OCI-LY7 (cell line): ENCODE measurements at regions not wholly inside any gene's neighbourhood (a gene's known extent, or its start where the extent isn't known, plus 50 kb on each side); places are given as distances from the start of the nearest gene placed in this dataset.

Experiments used
- BruUV-seq: library from RNA; stranded (reverse); fragments of 400-500 nt; replicated peaks from 2 replicates; lab custom pipeline; 2021; lab: Mats Ljungman, UMichigan
- CTCF ChIA-PET: fragments of 300-600 bp; sonication (Branson Sonifier 250); formaldehyde crosslinking; loops from one replicate; lab custom pipeline; 2022; ENCODE audit warnings: antibody characterized with exemption; ENCODE audit not compliant: unreplicated experiment; lab: Charles Lee
- POLR2A ChIA-PET: fragments of 300-600 bp; sonication (Branson Sonifier 250); formaldehyde crosslinking; loops from one replicate; lab custom pipeline; 2022; ENCODE audit warnings: antibody characterized with exemption; lab: Charles Lee
- DNase-seq: peaks from one replicate; pipeline ENCODE4 v3.0.0-alpha.2; 2015; ENCODE audit warnings: low spot score
- H2AFZ ChIP-seq: fragments of 200-600 bp; sonication (generic), shearing (Covaris generic); 2 replicates; pipeline ENCODE4 v1.6.1; 2014; ENCODE audit warnings: mild to moderate bottlenecking, antibody characterized with exemption, low read length, moderate library complexity
- H3K27ac ChIP-seq: fragments of 200-600 bp; sonication (generic); 2 replicates; pipeline ENCODE4 v1.5.1; 2014; ENCODE audit warnings: mixed run types, low read depth, mild to moderate bottlenecking, moderate library complexity, low read length, inconsistent platforms; ENCODE audit not compliant: poor library complexity, severe bottlenecking
- H3K36me3 ChIP-seq: fragments of 200-600 bp; sonication (generic); 2 replicates; pipeline ENCODE4 v1.6.1; 2014; ENCODE audit warnings: mild to moderate bottlenecking, antibody characterized with exemption, low read length, moderate library complexity, mixed read lengths; ENCODE audit not compliant: insufficient read depth
- H3K4me1 ChIP-seq: fragments of 200-600 bp; sonication (generic); 2 replicates; pipeline ENCODE4 v1.5.1; 2014; ENCODE audit warnings: mild to moderate bottlenecking, low read length; ENCODE audit not compliant: insufficient read depth, poor library complexity, severe bottlenecking
- H3K4me2 ChIP-seq: fragments of 200-600 bp; sonication (generic); 2 replicates; pipeline ENCODE4 v1.6.1; 2014; ENCODE audit warnings: mild to moderate bottlenecking, low read length
- H3K4me3 ChIP-seq: fragments of 200-600 bp; sonication (generic); 2 replicates; pipeline ENCODE4 v1.5.1; 2014; ENCODE audit warnings: mild to moderate bottlenecking, low read depth, low read length; ENCODE audit not compliant: poor library complexity, severe bottlenecking
- H3K79me2 ChIP-seq: fragments of 200-600 bp; sonication (generic); 2 replicates; pipeline ENCODE4 v1.6.1; 2016; ENCODE audit warnings: low read depth, mild to moderate bottlenecking, low read length, moderate library complexity, mixed read lengths; ENCODE audit not compliant: insufficient read depth
- H3K9me2 ChIP-seq: fragments of 200-600 bp; sonication (generic); 2 replicates; pipeline ENCODE4 v1.6.1; 2016; ENCODE audit warnings: mild to moderate bottlenecking, low read length, mixed read lengths; ENCODE audit not compliant: insufficient read depth
- H3K9me3 ChIP-seq: fragments of 200-600 bp; sonication (generic); 2 replicates; pipeline ENCODE4 v1.6.1; 2014; ENCODE audit warnings: mild to moderate bottlenecking, mixed run types, low read length, mixed read lengths
- H4K20me1 ChIP-seq: fragments of 200-600 bp; sonication (generic); 2 replicates; pipeline ENCODE4 v1.6.1; 2014; ENCODE audit warnings: mild to moderate bottlenecking, antibody characterized with exemption, low read length, moderate library complexity, mixed read lengths; ENCODE audit not compliant: insufficient read depth
- CTCF ChIP-seq: fragments of 200-600 bp; sonication (generic); conservative IDR thresholded peaks from 2 replicates; pipeline ENCODE4 v1.5.1; 2014; ENCODE audit warnings: mild to moderate bottlenecking, antibody characterized with exemption, low read length, moderate library complexity, mixed read lengths
- EZH2phosphoT487 ChIP-seq: fragments of 200-600 bp; sonication (generic); IDR thresholded peaks from 2 replicates; pipeline ENCODE4 v1.6.1; 2018; ENCODE audit warnings: low read depth, borderline replicate concordance, mild to moderate bottlenecking, mixed run types, antibody characterized with exemption, low read length, moderate library complexity, mixed read lengths
- intact Hi-C: fragments of 100-400 bp; cut with micrococcal nuclease; formaldehyde crosslinking; loops from one replicate; pipeline ENCODE4 v1.10.0; 2022; ENCODE audit not compliant: unreplicated experiment

GRCh38 chr21:25507522-25507921 lies 99.8 kb downstream of the MRPL39 start:
- no peak for DNase-seq
- POLR2A ChIA-PET, result no interaction called here
- H2AFZ ChIP-seq, result no peak overlapping the region

GRCh38 chr21:25506887-25507286 lies 100.4 kb downstream of the MRPL39 start:
- Histone ChIP-seq H3K9me3 (no peaks in the 10 kb centered on the region), H3K27ac (no peak overlapping the region), H3K4me1 (no peaks in the 10 kb centered on the region), H4K20me1 (no peaks in the 10 kb centered on the region), H3K36me3 (no peaks in the 10 kb centered on the region), H3K4me3 (no peak overlapping the region), H3K9me2 (no peaks in the 10 kb centered on the region), H3K79me2 (no peaks in the 10 kb centered on the region), H3K4me2 (no peak overlapping the region), H2AFZ (no peak overlapping the region)
- CTCF ChIA-PET, result no interaction called here
- BruUV-seq, result no TSS peak
- intact Hi-C loops, result no loop called here
- no peak for TF ChIP-seq CTCF
- no peak for TF ChIP-seq EZH2phosphoT487
- POLR2A ChIA-PET, result interaction anchor here (0.7 kb wide), 1 partner anchor 36 kb away, joined by 4 read pairs; no protein-coding TSS in a partner anchor
- no peak for DNase-seq

More at GRCh38 chr21:25507522-25507921, 99.8 kb downstream of the MRPL39 start:
- Histone ChIP-seq H3K27ac (no peak overlapping the region), H3K9me3 (no peaks in the 10 kb centered on the region), H3K4me1 (no peaks in the 10 kb centered on the region), H3K9me2 (no peaks in the 10 kb centered on the region), H4K20me1 (no peaks in the 10 kb centered on the region), H3K79me2 (no peaks in the 10 kb centered on the region), H3K4me2 (no peak overlapping the region), H3K36me3 (no peaks in the 10 kb centered on the region), H3K4me3 (no peak overlapping the region)
- no peak for TF ChIP-seq EZH2phosphoT487
- TF ChIP-seq CTCF, result 0 out of 2 replicates have a peak, but pooled peaks have one; percentile 23
- CTCF ChIA-PET, result no interaction called here
- no TSS peak for BruUV-seq
- intact Hi-C loops, result no loop called here

GRCh38 chr21:25506261-25506660 lies 101.0 kb downstream of the MRPL39 start:
- no peak for DNase-seq
- TF ChIP-seq CTCF (no peak), EZH2phosphoT487 (no peak)
- H3K36me3 ChIP-seq, result no peaks in the 10 kb centered on the region
- H2AFZ ChIP-seq, result no peak overlapping the region
- H3K27ac ChIP-seq, result no peak overlapping the region
- no peaks in the 10 kb centered on the region for H4K20me1 ChIP-seq
- H3K9me3 ChIP-seq, result no peaks in the 10 kb centered on the region
- no peak overlapping the region for H3K4me2 ChIP-seq
- POLR2A ChIA-PET, result no interaction called here
- H3K79me2 ChIP-seq, result no peaks in the 10 kb centered on the region
- BruUV-seq, result no TSS peak
- no peaks in the 10 kb centered on the region for H3K9me2 ChIP-seq
- intact Hi-C loops, result no loop called here
- no peaks in the 10 kb centered on the region for H3K4me1 ChIP-seq
- no peak overlapping the region for H3K4me3 ChIP-seq
- CTCF ChIA-PET, result no interaction called here
